ENCODE measurements at regions not wholly inside any gene's neighbourhood (a gene's known extent, or its start where the extent isn't known, plus 50 kb on each side); places are given as distances from the start of the nearest gene placed in this dataset.
"Not testable (repeated sequence)": the region's sequence is repeated elsewhere in the genome, so short reads cannot be mapped to it uniquely, and the experiment has no call there.

GRCh38 chr2:2894011-2894410 lies 483.6 kb downstream of the EIPR1 start:
- not testable (repeated sequence) for TF ChIP-seq CTCF, POLR2A (IDR thresholded peaks at IDR 0.05)
